Adipocyte (in vitro differentiated cells): ENCODE measurements at regions not wholly inside any gene's neighbourhood (a gene's known extent, or its start where the extent isn't known, plus 50 kb on each side); places are given as distances from the start of the nearest gene placed in this dataset.
A peak's percentile ranks its signal among the peaks of the same experiment; 100 is the strongest.
"Not testable (repeated sequence)": the region's sequence is repeated elsewhere in the genome, so short reads cannot be mapped to it uniquely, and the experiment has no call there.

ENCODE experiments used
- DNase-seq: peaks from one replicate; pipeline ENCODE4 v3.0.0-alpha.2; 2015; ENCODE audit warnings: low read depth
- H3K27me3 ChIP-seq: replicated peaks from 2 replicates; pipeline ENCODE4 v1.7.0; 2013; ENCODE audit warnings: mild to moderate bottlenecking, low read length, moderate library complexity; ENCODE audit not compliant: control insufficient read depth, insufficient read depth
- H3K36me3 ChIP-seq: 2 replicates; pipeline ENCODE4 v1.7.0; 2013; ENCODE audit warnings: low read length, mild to moderate bottlenecking, moderate library complexity; ENCODE audit not compliant: control insufficient read depth, insufficient read depth, severe bottlenecking
- H3K4me1 ChIP-seq: 2 replicates; pipeline ENCODE4 v1.7.0; 2013; ENCODE audit warnings: mild to moderate bottlenecking, low read length, moderate library complexity; ENCODE audit not compliant: control insufficient read depth, insufficient read depth
- H3K4me3 ChIP-seq: 2 replicates; pipeline ENCODE4 v1.7.0; 2013; ENCODE audit warnings: mild to moderate bottlenecking, low read length, moderate library complexity
- H3K9ac ChIP-seq: 2 replicates; pipeline ENCODE4 v1.7.0; 2013; ENCODE audit warnings: mild to moderate bottlenecking, low read length, moderate library complexity
- H3K9me3 ChIP-seq: 2 replicates; pipeline ENCODE4 v1.7.0; 2013; ENCODE audit warnings: mild to moderate bottlenecking, low read length, moderate library complexity; ENCODE audit not compliant: control insufficient read depth

- no peak for DNase-seq
- Histone ChIP-seq H3K27me3 (no peaks in the 10 kb centered on the region), H3K9ac (no peak overlapping the region), H3K4me1 (no peaks in the 10 kb centered on the region), H3K4me3 (no peak overlapping the region), H3K9me3 (no peaks in the 10 kb centered on the region), H3K36me3 (no peaks in the 10 kb centered on the region)
These were observed 160.5 kb upstream of the NDST3 start for GRCh38 chr4:117873779-117874178.

GRCh38 chr4:117874216-117874615 is 160.1 kb upstream of the NDST3 start:
- no peaks in the 10 kb centered on the region for H3K9me3 ChIP-seq
- no peak for DNase-seq
- no peak overlapping the region for H3K9ac ChIP-seq
- H3K4me1 ChIP-seq = no peaks in the 10 kb centered on the region
- H3K27me3 ChIP-seq = no peaks in the 10 kb centered on the region
- no peaks in the 10 kb centered on the region for H3K36me3 ChIP-seq
- H3K4me3 ChIP-seq = no peak overlapping the region

GRCh38 chr4:117889978-117890377 is 144.3 kb upstream of the NDST3 start:
- H3K4me3 ChIP-seq = no peak overlapping the region
- H3K27me3 ChIP-seq = no peaks in the 10 kb centered on the region
- H3K9me3 ChIP-seq = no peaks in the 10 kb centered on the region
- DNase-seq = peak; percentile 14
- no peaks in the 10 kb centered on the region for H3K4me1 ChIP-seq
- no peak overlapping the region for H3K9ac ChIP-seq
- H3K36me3 ChIP-seq = no peaks in the 10 kb centered on the region

- Histone ChIP-seq H3K36me3 (no peaks in the 10 kb centered on the region), H3K9ac (no peak overlapping the region), H3K4me3 (no peak overlapping the region), H3K9me3 (no peaks in the 10 kb centered on the region), H3K27me3 (no peaks in the 10 kb centered on the region), H3K4me1 (no peaks in the 10 kb centered on the region)
- no peak for DNase-seq
These were observed 141.1 kb upstream of the NDST3 start for GRCh38 chr4:117893207-117893606.

- no peaks in the 10 kb centered on the region for H3K4me1 ChIP-seq
- no peak overlapping the region for H3K4me3 ChIP-seq
- no peaks in the 10 kb centered on the region for H3K27me3 ChIP-seq
- no peaks in the 10 kb centered on the region for H3K36me3 ChIP-seq
- H3K9ac ChIP-seq = no peak overlapping the region
- H3K9me3 ChIP-seq = no peaks in the 10 kb centered on the region
- no peak for DNase-seq
These were observed 135.8 kb upstream of the NDST3 start for GRCh38 chr4:117898496-117898895.

DNA sequence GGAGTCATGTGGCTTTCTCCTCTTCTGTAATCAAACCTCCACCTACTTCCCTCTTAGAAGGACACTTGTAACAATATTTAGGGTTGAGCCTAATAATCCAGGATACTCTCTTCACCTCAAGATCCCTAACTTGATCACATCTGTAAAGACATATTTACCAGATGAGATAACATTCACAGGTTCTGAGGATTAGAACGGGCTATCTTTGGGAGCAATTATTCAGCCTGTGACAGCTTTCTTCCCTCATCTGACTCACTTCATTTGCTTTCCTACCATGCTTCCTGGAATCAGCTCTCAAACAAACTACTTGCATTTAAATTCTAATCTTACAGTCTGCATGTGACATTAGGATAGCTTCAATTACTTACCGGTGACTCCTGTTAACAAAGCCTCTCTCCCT is 133.5 kb upstream of the NDST3 start:
- Histone ChIP-seq H3K9ac (no peak overlapping the region), H3K4me3 (no peak overlapping the region), H3K9me3 (no peaks in the 10 kb centered on the region), H3K4me1 (no peaks in the 10 kb centered on the region), H3K27me3 (no peaks in the 10 kb centered on the region), H3K36me3 (no peaks in the 10 kb centered on the region)
- DNase-seq = no peak

GRCh38 chr4:117907646-117908045 is 126.6 kb upstream of the NDST3 start:
- no peak for DNase-seq
- Histone ChIP-seq H3K4me3 (no peak overlapping the region), H3K9ac (no peak overlapping the region), H3K27me3 (no peaks in the 10 kb centered on the region), H3K9me3 (no peaks in the 10 kb centered on the region), H3K4me1 (no peaks in the 10 kb centered on the region), H3K36me3 (no peaks in the 10 kb centered on the region)

DNA sequence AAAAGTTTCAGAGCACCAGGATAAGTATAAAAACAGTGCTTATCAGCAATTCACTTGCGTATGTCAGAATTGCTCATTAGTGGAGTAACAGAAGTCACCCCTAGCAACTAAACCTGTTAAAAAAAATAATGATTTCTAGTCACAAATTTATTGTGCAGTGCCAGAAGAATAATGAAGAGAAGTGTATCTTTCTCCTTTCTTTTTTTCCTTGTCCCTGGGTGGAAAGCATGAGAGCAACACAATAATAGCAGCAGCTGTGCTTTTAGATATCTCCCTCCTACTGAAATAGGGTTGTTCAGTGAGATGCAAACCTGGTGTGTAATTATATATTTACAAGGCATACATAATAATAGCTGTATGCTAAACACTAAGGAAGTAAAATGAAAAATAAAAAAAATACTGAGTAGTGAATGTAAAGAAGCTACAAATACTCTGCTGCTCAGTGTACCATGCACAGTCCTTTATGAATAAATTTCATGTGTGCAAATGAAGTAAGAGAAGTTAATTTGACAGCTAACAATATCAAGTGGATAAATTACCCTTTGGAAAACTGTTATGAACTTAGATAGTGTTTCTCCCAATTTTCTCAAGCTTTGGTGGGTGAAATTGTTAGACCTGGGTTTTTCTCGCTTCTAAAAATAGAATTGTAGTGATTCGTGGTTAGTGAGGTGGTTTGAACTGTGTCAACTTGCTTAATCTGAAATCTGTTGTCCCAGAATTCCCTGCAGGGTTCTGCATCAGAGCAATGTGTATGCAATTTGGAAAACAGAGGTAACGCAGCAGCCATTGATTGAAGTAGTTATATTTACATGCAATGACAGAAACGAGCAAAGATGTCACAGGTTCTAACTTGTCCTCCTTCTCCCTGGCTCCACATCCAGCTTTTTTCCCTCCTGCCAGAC is 125.7 kb upstream of the NDST3 start:
- DNase-seq = no peak
- no peaks in the 10 kb centered on the region for H3K4me1 ChIP-seq
- no peak overlapping the region for H3K9ac ChIP-seq
- H3K36me3 ChIP-seq = no peaks in the 10 kb centered on the region
- H3K9me3 ChIP-seq = no peaks in the 10 kb centered on the region
- H3K27me3 ChIP-seq = no peaks in the 10 kb centered on the region
- H3K4me3 ChIP-seq = no peak overlapping the region

GRCh38 chr4:117916728-117917127 is 117.6 kb upstream of the NDST3 start:
- Histone ChIP-seq H3K9ac (no peak overlapping the region), H3K4me1 (no peaks in the 10 kb centered on the region), H3K9me3 (no peaks in the 10 kb centered on the region), H3K4me3 (no peak overlapping the region), H3K27me3 (no peaks in the 10 kb centered on the region), H3K36me3 (no peaks in the 10 kb centered on the region)
- DNase-seq = no peak

DNA sequence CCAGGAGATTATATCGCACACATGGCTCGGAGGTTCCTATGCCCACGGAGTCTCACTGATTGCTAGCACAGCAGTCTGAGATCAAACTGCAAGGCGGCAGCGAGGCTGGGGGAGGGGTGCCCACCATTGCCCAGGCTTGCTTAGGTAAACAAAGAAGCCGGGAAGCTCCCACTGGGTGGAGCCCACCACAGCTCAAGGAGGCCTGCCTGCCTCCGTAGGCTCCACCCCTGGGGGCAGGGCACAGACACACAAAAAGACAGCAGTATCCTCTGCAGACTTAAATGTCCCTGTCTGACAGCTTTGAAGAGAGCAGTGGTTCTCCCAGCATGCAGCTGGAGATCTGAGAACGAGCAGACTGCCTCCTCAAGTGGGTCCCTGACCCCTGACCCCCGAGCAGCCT is 112.0 kb upstream of the NDST3 start:
- not testable (repeated sequence) for H3K4me3 ChIP-seq, H3K27me3 ChIP-seq, H3K36me3 ChIP-seq, H3K9me3 ChIP-seq, H3K9ac ChIP-seq, H3K4me1 ChIP-seq, DNase-seq

GRCh38 chr4:117927823-117928222 is 106.5 kb upstream of the NDST3 start:
- not testable (repeated sequence) for H3K9me3 ChIP-seq, H3K4me3 ChIP-seq, H3K36me3 ChIP-seq, DNase-seq, H3K9ac ChIP-seq, H3K4me1 ChIP-seq, H3K27me3 ChIP-seq

DNA sequence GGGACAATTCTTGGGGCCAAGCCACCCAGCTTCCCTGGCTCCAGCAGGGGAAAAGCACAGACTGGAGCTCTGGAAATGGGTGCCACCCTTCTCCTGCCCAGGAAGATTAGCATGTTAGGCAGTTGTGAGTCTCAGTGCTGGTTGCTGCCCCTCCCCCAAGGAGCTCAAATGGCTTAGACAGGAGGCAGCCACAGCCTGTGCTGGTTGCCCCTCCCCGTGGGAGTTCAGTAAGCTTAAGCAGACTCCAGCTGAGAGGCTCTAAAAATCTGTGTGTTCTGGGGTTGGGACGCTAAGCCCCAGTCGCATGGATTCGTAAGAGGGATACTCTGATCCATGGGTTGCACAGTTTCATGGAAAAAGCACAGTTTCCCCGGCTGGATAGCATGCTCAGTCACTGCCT is 92.7 kb upstream of the NDST3 start:
- H3K9ac ChIP-seq = no peak overlapping the region
- H3K4me3 ChIP-seq = no peak overlapping the region
- H3K27me3 ChIP-seq = no peaks in the 10 kb centered on the region
- DNase-seq = no peak
- no peaks in the 10 kb centered on the region for H3K36me3 ChIP-seq
- H3K4me1 ChIP-seq = no peaks in the 10 kb centered on the region
- H3K9me3 ChIP-seq = no peaks in the 10 kb centered on the region
